NCI-H2107 treated with DMSO at 0.1 percent for 48 hours (cell line): ENCODE measurements at regions not wholly inside any gene's neighbourhood (a gene's known extent, or its start where the extent isn't known, plus 50 kb on each side); places are given as distances from the start of the nearest gene placed in this dataset.
"Not testable (repeated sequence)": the region's sequence is repeated elsewhere in the genome, so short reads cannot be mapped to it uniquely, and the experiment has no call there.

Source experiments
- DNase-seq: peaks from one replicate; lab custom pipeline; 2025; ENCODE audit not compliant: unreplicated experiment; lab: John Stamatoyannopoulos, UW

DNA sequence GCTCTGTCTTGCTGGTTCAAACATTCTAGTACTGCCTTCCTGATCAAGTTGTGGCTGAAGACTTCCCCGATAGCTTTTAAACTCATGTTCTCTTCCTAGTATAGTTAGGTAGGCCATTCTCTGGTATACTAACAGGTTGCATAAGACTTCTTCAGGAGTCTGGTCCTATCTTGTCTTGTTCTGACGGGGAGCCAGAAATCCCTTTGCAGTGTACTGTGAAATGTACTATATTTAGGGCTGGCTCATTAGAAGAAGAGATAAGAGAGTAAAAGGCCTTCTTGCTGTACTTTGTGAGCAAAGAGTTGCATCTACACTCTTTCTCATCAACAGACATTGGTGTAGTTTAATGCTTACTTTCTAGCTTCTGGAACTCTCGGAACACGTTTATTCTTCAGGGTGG is 331.9 kb downstream of the NUP35 start:
- DNase-seq, result no peak

DNA sequence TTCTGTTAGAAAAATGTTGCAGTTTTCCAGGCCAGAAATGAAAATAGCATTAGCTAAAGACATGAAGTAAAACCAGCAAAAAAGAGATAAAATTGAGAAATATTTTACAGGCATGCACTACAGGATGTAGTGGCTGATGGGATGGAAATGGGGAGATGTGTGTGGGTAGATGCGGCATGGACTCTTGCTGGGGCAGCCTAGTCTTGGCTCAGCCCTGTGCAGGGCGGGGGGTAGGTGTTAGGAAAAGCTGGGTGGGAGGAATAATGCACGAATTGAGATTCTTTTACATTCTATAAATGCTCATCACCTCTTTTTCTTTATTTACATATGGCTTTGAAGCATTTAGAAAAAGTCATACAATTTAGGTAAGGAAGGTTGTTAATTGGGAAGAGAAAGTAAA is 334.2 kb downstream of the NUP35 start:
- DNase-seq, result no peak

- DNase-seq, result peak; percentile 8
Measured at GRCh38 chr2:183459466-183459865, 335.2 kb downstream of the NUP35 start.

DNA sequence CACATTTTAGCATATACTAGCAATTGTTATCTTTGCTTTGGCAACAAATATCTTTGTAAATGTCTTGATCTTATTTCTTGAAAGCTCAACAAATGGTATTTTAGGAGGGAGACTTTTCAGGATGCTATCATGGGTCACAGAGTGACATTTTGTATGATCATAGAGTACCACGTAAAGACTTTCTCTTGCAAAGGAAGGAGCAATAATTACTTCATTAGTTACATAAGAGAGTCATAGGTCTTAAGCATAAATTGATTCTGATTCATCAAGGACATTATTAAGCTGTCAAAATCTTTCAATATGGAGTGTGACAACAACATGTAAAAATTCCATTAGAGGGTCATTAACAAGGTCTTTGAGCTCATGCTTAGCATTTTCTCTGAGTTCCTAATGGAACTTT is 339.6 kb downstream of the NUP35 start:
- DNase-seq, result no peak

- DNase-seq, result no peak
Measured at GRCh38 chr2:183465048-183465447, 340.8 kb downstream of the NUP35 start.

DNA sequence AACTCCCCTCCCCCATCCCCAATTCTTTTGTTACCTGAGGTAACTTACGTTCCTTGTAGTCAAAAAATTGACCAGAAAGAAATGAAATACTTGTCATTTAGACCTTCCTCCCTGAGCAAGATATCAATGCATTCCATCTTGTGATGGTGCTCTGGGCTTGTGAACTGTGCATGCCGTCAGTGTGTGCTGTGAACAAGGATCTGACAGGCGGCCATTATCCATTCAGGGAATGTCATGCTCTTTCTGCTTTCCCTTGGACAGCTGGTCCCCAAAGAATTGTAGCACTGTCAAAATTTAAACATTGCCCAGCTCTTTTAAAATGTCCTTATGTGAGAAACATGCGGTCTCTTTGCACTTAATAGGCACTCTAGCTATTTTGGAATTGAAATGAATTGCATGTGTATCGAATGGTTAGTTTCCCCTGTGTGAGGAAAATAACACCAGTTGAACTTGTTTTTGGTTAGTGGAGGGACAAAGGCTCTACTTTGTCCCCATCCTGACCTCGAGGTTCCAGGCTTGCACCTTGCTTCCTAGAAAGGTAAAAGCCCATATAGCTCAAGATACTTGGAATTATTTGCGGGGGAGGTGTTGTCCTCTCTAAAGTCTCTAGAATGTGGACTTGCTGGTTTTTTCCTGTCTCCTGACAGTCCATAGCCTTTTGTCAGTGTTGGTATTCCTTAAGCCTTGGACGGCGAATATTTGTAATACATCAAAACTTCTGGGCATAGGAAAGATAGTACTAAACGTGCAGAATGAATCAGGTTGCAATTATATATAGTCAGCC is 350.9 kb downstream of the NUP35 start:
- no peak for DNase-seq

DNA sequence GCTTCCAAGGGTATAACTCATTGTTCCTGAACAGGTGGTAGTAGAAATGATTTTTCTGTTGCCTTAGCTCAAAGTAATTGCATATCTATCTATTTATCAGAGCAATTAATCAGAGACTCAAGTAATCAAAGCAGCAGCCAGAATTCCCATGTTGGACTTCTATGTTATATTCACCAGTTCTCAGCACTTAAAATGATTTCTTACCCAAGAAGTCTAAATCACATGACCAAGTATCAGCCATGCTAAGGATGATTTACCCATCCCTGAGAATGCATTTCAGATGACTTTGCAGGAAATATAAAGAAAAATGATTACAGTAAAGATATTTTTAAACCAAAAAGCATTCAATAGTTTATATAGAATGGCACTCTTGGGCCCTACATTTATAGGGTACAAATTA is 352.2 kb downstream of the NUP35 start:
- DNase-seq, result no peak

- no peak for DNase-seq
Measured at GRCh38 chr2:183477296-183477695, 353.1 kb downstream of the NUP35 start.

- DNase-seq, result not testable (repeated sequence)
Measured at GRCh38 chr2:183478941-183479595, 354.8 kb downstream of the NUP35 start.

DNA sequence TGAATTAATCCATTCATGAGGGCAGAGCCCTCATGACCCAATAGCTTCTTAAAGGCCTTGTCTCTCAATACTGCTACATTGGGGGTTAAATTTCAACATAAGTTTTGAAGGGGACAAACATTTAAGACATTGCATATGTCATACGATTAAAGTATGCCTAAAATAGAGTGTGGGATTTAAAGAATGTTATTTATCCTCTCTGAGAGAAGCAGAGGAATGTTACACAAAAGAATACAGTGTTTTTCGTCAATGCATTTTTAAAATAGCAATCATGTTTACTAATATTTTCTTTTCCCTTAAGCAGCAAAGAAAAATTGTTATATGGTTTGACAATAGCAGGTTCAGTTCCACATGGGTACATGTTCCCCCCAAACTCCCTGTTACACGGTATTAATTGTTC is 363.1 kb downstream of the NUP35 start:
- DNase-seq, result no peak

- no peak for DNase-seq
Measured at GRCh38 chr2:183488421-183488820, 364.2 kb downstream of the NUP35 start.

GRCh38 chr2:183490489-183490888 is 366.2 kb downstream of the NUP35 start:
- DNase-seq, result no peak

DNA sequence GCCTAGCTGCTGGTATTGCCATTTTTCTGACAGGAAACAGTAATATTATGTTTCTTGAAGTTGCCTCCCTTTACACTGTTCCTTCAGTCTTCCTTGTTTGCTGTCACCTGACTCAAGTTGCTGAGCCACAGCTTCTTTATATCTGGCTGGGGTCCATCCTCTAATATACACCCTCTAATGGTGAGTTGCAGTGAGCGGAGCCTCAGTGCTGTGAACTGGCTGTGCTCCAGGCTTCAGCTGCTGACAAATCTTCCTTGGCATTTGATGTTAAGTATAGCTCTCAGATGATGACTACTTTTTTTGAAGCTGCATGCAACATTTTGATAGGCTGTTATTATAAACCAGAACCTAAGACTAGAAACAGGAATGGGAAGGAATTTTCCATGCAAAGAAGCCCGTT is 366.7 kb downstream of the NUP35 start:
- no peak for DNase-seq

DNA sequence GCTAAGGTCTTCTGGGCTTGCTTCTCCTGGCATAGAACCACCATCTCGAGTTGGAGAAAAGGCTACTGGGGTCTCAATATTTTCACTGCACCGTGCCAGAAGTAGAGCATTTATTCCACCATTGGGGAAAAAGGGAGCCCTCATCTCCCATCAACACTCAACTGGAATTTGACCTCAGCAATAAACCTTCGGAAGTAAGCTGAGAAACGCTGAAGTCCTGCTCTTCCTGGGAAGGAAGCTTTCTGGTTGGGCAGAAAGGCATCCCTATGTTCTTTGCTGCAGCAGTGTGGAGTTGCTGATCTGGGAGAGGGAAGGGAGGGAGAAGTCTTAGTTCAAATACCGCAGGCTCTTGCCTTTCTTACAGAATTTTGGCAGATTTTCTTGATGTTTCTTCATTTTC is 368.8 kb downstream of the NUP35 start:
- DNase-seq, result no peak

- no peak for DNase-seq
Measured at GRCh38 chr2:183495079-183495478, 370.8 kb downstream of the NUP35 start.

GRCh38 chr2:183495589-183496267 is 371.5 kb downstream of the NUP35 start:
- no peak for DNase-seq

DNA sequence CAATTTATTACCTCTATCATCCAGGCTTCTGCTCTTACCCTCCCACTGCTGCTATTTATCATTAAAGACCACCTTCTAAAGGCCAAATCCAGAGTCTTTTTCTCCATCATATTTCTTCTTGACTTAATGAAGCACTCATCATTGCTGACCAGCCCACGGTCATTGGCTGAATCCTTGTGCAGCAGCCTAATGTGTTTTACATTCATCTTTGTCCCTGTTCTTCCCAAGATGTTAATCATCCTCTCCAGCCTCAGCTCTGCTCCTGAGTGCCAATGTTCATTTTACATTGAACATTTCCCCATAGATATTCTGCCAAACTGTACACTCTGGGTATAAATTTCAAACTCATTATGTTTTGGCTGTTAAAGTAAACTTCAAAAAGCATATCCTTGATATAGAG is 373.6 kb downstream of the NUP35 start:
- DNase-seq, result no peak

DNA sequence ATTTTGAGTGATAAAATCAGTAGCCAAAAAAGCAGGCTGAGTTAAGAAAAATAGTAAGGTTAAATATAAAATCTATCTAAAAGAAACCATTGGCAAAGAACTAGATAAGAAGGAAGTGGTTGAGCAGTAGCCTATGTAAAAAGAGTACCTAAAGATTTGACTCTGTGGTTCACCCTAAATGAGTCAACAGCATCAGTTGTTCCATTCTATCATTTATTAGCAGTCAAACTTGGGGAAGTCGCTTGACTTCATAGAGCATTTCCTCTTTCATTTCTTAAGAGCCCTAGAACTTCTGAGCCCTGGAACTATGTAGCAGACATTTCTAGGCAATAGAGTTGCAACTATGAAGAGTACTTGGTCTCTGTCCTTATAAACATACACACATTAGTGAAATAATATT is 381.7 kb downstream of the NUP35 start:
- no peak for DNase-seq

- no peak for DNase-seq
Measured at GRCh38 chr2:183511154-183511553, 386.9 kb downstream of the NUP35 start.

- DNase-seq, result peak; percentile 80
Measured at GRCh38 chr2:183519371-183520056, 395.3 kb downstream of the NUP35 start.

GRCh38 chr2:183521911-183522310 is 397.7 kb downstream of the NUP35 start:
- DNase-seq, result no peak
